Activated CD4-positive, alpha-beta T cell treated with anti-CD3 and anti-CD28 coated beads, Interleukin-2, amount 50 U/mL, for 1 hour (primary cell): ENCODE measurements at regions not wholly inside any gene's neighbourhood (a gene's known extent, or its start where the extent isn't known, plus 50 kb on each side); places are given as distances from the start of the nearest gene placed in this dataset.

Experiments used
- DNase-seq: peaks from one replicate; pipeline ENCODE4 v3.0.0-alpha.2; 2020

GRCh38 chr6:14339711-14340584, 222.4 kb downstream of the CD83 start:
- DNase-seq = no peak

DNA sequence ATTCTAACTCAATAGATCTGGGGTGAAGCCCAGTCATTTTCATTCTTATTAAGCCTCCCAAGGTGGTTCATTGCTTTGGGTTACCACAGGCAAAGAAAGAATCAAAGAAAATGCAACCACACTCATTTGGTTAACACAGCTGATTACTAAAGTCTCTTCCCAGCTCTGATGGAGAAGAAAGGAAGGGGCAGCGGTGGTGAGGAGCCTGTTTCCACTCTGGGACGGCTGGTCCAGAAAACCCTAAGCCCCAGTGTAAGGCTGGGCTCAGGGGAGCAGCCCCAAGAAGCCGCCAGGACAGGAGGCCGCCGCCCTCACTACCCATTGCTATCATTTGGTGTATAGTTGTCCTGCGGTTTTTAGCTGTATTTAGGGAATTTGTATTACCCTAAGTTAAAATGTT, 226.9 kb downstream of the CD83 start:
- DNase-seq = no peak

DNA sequence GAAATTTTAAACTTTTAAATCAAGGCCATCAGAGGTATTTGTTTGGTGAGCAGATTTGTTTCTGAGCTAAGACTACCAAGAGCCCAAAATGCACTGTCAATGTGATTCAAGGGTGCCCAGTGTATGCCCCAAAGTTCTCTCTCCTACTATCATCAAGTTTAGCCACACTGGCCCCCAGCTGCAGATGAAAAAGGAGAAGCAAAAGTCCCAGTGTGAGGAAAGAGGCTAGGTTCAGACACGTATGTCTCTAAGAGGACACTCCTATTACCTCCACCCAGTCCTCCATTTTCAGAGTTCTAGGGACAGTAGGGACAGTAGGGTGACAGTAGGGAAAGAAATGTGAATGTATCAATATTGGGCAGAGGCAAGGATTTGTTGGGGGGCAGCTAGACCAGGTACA, 230.8 kb downstream of the CD83 start:
- DNase-seq = no peak

- DNase-seq = no peak
Observed at GRCh38 chr6:14349507-14349906, 231.9 kb downstream of the CD83 start.

- no peak for DNase-seq
Observed at GRCh38 chr6:14350210-14350609, 232.6 kb downstream of the CD83 start.

- no peak for DNase-seq
Observed at GRCh38 chr6:14353281-14353680, 235.7 kb downstream of the CD83 start.

GRCh38 chr6:14353798-14354197, 236.2 kb downstream of the CD83 start:
- no peak for DNase-seq

DNA sequence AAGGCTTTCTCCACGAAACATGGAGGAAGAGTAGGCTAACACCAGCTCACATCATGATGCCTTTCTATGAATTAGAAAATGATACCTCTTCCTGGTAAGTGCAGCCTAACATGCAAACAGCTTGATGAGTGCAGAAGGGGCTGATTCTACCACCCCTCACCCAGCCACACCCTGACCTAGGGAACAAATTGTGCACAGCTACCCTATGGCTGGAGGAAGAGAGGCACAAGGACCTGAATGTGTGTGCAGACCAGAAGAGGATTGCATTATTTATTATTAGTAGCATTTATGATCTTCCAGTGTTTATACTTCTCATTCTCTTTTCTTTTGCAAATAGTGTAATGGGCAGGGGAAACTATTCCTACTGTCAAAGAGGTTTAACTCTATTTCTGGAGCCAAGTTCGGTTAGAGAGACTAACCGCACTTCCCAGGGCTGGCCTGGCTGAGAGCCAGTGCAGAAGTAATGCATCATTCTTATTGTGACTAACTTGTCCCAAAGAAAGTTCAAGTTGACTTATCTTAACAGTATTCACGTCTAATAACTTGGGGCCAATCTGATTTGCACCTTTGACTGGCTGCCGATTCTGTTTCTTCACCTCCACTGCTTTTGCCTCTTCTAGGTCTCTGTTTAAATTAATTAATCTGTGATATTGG, 237.5 kb downstream of the CD83 start:
- no peak for DNase-seq

DNA sequence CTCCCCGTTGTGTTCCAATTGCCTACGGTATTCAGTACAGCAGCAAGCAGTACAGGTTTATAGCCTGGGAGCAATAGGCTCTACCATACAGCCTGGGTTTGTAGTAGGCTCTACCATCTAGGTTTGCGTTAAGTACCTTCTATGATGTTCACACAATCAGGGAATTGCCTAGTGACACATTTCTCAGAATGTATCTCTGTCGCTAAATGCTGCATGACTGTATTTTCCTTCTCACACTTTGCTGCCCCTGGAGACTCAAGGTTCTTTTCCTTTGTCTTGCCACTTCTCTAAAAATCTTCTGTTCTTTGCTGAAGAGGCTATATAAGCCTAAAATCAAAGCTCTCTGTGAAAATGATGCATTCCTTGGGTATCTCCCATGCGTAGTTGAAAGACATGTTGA, 241.9 kb downstream of the CD83 start:
- DNase-seq = no peak

- DNase-seq = no peak
Observed at GRCh38 chr6:14360565-14360964, 243.0 kb downstream of the CD83 start.

- DNase-seq = no peak
Observed at GRCh38 chr6:14361297-14361696, 243.7 kb downstream of the CD83 start.

- no peak for DNase-seq
Observed at GRCh38 chr6:14361956-14362587, 244.5 kb downstream of the CD83 start.

GRCh38 chr6:14364370-14364769, 246.8 kb downstream of the CD83 start:
- no peak for DNase-seq

- no peak for DNase-seq
Observed at GRCh38 chr6:14365393-14365792, 247.8 kb downstream of the CD83 start.

- DNase-seq = no peak
Observed at GRCh38 chr6:14366315-14366714, 248.7 kb downstream of the CD83 start.

DNA sequence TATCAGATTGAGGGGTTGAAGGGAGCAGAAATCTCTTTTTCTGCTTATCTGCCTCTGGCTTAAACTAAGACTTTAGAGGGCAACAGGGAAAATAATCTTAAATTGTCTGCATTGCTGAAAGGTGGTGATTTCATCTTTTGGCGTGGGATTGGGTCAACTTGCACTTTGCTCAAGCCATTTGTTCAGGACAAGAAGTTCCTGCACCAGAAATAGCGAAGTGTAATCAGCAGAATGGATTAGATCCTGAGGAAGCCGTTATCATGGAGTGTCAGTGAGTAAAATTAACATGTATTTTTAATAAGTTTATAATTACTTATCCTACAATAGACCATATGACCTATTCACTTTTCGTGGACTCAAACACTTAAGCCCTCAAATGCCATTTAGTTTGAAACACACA, 249.3 kb downstream of the CD83 start:
- DNase-seq = no peak

DNA sequence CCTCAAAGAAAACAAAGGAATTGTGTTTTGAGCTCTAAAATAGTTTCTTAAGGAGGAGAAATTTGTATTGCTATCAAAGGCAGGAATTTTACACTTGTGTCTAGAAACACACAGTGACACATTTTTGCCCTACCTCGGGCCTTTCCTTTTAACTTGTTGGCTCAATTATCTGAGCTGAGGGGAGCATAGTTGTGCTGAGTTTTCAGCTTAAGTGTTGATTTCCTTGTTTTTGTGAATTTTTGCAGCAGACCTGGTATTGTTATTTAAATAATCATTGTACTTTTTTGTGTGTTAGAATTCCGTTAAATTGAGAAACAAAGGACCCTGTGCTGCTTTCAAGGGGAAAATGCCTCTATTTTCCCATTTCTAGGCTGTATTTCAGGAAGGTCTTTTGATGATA, 249.7 kb downstream of the CD83 start:
- no peak for DNase-seq

DNA sequence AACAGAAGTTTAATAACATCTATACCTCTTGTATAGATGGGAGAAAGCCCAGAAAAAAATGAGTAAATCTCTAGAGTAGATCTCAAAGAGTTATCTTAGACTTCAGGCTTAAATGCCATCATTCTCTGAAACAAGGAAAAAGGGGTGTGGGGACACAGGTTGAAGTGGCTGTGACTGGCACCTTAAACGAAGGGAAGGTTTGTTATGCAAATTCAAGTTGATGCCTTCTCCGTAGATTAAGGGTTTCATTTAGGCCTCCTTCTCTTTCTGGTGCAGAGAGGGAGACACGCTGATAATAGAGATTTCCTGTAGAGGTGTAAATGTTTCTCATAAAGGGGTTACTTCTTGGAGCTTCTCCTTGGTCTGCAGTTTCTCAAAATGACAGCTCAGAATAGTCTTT, 252.1 kb downstream of the CD83 start:
- no peak for DNase-seq

DNA sequence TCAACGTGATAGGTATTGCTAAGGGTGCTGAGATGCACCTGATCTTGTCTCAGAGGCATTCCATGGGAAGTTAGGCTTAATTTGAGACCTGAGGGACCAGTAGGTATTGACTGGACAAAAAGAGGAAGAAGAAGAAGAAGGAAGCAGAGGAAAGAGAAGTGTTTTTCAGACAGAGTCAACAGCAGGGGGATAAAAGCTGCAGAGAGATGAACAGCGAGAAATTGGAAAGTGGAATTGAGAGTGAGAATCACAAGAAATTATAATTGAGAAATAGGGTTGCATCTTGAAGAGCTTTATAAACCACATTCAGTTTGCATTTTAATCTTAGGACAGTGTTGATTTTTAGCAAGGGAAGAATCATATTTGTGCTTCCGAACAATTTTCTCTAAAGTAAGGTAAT, 254.0 kb downstream of the CD83 start:
- no peak for DNase-seq

DNA sequence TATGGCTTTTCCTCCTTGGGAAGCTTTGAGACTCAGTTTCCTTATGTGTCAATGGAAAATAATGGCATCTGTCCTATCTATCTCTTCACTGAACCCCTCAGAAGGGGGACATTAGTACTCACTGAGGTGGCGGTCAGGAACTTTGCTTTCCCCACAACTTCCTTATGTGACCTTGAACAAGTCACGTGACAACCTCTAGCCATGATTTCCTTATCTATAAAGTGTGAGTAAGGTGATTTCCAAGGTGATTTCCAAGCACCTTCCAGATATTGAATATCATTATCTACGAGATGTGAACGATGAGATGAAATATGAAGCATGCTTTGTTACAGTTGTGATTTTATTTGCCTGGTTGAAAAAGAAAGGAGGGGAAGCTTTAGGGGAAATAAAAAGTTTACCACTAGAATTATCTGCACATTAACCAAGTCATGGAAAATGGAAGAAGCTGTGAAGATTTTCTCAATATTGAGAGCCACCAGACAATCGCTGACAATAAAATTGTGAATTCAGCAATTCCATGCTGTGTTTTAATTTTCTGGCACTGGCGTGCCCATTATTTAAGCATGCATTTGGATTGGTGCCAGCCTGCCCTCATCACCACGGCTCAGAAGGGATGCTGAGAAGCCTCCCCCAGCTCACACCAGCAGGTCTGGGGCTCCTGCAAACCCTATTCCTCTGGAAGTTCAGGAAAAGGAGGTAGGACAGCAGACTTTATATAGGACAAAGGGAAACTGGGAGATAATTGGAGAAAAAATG, 255.3 kb downstream of the CD83 start:
- DNase-seq = no peak

DNA sequence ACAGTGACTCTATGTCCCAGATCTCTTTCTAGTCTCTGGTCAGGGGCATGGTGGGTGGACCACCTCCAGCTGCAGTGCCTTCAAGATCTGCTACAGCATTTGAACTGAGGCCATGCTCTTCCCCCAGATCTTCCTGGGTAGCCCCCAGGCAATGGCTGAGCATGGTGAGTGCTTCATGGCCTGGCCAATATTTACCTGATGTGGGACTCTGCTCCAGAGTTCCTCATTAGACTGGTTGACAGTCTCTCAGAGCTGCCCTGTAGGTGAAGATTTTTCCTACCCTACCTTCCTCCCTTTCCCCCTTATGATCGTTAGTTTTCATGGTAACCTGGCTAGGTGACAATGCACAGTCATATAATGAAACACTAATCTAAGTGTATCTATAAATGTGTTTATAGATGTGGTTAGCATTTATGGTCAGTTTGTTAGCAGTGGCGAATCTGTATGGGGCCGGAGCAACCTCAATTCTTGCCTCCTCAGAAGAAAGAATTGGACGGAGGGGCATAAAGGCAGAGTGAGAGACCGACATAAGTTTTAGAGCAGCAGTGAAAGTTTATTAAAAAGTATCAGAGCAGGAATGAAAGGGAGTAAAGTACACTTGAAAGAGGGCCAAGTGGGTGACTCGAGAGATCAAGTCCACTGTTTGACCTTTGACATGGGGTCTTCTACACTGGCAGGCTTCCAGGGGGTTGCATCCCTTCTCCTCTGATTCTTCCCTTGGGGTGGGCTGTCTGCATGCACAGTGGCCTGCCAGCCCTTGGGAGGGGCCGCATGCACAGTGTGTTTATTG, 256.3 kb downstream of the CD83 start:
- no peak for DNase-seq

DNA sequence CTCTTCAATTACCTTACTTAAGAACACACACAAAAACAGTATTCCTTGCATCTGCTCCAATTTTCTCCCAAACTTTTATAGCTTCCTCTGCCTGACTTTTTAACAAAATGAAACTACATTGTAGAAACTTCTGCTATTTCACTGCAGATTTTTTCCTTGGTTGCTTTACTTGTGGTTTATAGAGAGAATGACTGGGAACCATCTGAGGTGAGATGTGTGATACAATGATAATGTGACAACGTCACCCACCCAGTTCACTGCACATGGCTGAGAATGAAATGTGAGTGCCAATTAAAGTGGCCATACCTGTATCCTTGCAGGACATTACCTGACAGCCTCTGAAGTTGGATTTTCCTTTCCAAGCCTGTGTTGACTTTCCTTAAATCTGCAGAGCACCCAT, 258.4 kb downstream of the CD83 start:
- DNase-seq = no peak

DNA sequence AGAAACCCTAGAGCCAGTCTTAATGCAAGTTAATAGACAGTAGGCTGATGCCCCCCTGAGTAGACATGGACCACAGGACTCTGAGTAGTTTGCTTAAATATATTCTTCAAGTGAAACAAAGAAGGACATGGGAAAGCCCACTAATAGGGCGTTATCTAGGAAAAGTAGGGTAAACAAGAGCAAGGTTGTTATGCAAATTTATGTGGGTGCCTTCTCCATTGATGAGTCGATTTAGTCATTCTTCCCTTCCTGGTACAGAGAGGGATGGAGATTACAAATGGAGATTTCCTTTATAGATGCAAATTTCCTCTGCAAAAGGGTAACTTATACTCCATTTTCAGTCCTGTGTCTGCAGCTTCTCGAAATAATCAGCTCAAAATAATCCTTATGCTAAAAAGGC, 262.0 kb downstream of the CD83 start:
- no peak for DNase-seq
